ENCODE measurements at regions not wholly inside any gene's neighbourhood (a gene's known extent, or its start where the extent isn't known, plus 50 kb on each side); places are given as distances from the start of the nearest gene placed in this dataset.

- no peaks in the 10 kb centered on the region for H4K20me1 ChIP-seq (ENCODE audit: insufficient read depth, low read length)
- no peak overlapping the region for H2BK120ac ChIP-seq (ENCODE audit: low read depth, low read length)
- ChIA-PET POLR2A (ENCODE audit: unreplicated experiment) (no interaction called here), CTCF (no interaction called here)
- BruUV-seq (replicated peaks): no TSS peak
- H2BK5ac ChIP-seq (ENCODE audit: low read depth, low read length, poor library complexity, severe bottlenecking): no peak overlapping the region
- no peak overlapping the region for H4K5ac ChIP-seq (ENCODE audit: low read depth, low read length)
- no peak overlapping the region for H3K27ac ChIP-seq (ENCODE audit: insufficient read depth, low read length)
- no peak overlapping the region for H3K9ac ChIP-seq (ENCODE audit: low read depth, low read length)
- no peak overlapping the region for H2BK20ac ChIP-seq (ENCODE audit: low read depth, low read length)
- H4K8ac ChIP-seq (ENCODE audit: low read depth in 2 of 2, low read length in 2 of 2): no peak overlapping the region
- in situ Hi-C loops (cut with MboI; ENCODE audit: low sequenced_read_pairs): no loop called here
- H3K14ac ChIP-seq (replicated peaks; ENCODE audit: low read depth, low read length): no peak overlapping the region
- no peak overlapping the region for H3K56ac ChIP-seq (ENCODE audit: extremely low read depth, insufficient read depth, low read length)
- no peak overlapping the region for H3K4me2 ChIP-seq (ENCODE audit: low read depth, low read length)
- ATAC-seq (ENCODE audit: low read depth): no peak
- dilution Hi-C loops (cut with HindIII; ENCODE audit: low sequenced_read_pairs, unreplicated experiment): no loop called here
- H2AFZ ChIP-seq (replicated peaks; ENCODE audit: low read length, poor library complexity): no peak overlapping the region
- no peak overlapping the region for H3K4ac ChIP-seq (ENCODE audit: low read depth, low read length)
- H3K23ac ChIP-seq (ENCODE audit: low read depth, low read length): no peak overlapping the region
- no peak for DNase-seq
- H3K27me3 ChIP-seq (ENCODE audit: control insufficient read depth, insufficient read depth, low read length): no peaks in the 10 kb centered on the region
- no peak overlapping the region for H2AK5ac ChIP-seq (ENCODE audit: low read depth, low read length)
- H3K4me1 ChIP-seq (ENCODE audit: control insufficient read depth, insufficient read depth, low read length): no peaks in the 10 kb centered on the region
- H3K4me3 ChIP-seq (ENCODE audit: insufficient read depth, low read depth, low read length): no peak overlapping the region
- no peak overlapping the region for H2BK15ac ChIP-seq (ENCODE audit: low read depth, low read length)
- no peak overlapping the region for H3K18ac ChIP-seq (ENCODE audit: low read depth, low read length)
- no peaks in the 10 kb centered on the region for H3K36me3 ChIP-seq (ENCODE audit: control insufficient read depth, insufficient read depth, low read length)
- H3K9me1 ChIP-seq (ENCODE audit: insufficient read depth, low read length): no peaks in the 10 kb centered on the region
- no peak overlapping the region for H4K91ac ChIP-seq (ENCODE audit: insufficient read depth, low read depth, low read length)
- no CpG with 5 or more reads among the region's 4 CpGs for WGBS, 2 experiments (ENCODE audit: extremely low coverage in 2 of 2, insufficient read length in 1 of 2)
- TF ChIP-seq RFX5 (IDR thresholded peaks at IDR 0.05; ENCODE audit: low read depth, low read length): no peak
- TF ChIP-seq NFE2L2 (IDR thresholded peaks at IDR 0.05; ENCODE audit: low read depth, low read length): no peak
- TF ChIP-seq MAFK (IDR thresholded peaks at IDR 0.05; ENCODE audit: low read depth, low read length): no peak
- no peak for TF ChIP-seq MAZ (IDR thresholded peaks at IDR 0.05; ENCODE audit: borderline replicate concordance, low read depth, low read length)
- no peak for TF ChIP-seq MXI1 (IDR thresholded peaks at IDR 0.05; ENCODE audit: borderline replicate concordance, low read depth, low read length)
- TF ChIP-seq FOS (IDR thresholded peaks at IDR 0.05; ENCODE audit: low read depth, low read length): no peak
- TF ChIP-seq RAD21 (IDR thresholded peaks at IDR 0.05; ENCODE audit: low read length): no peak
- TF ChIP-seq CHD1 (IDR thresholded peaks at IDR 0.05; ENCODE audit: low read depth, low read length): no peak
- no peak for TF ChIP-seq CTCF (conservative IDR thresholded peaks at IDR 0.05; ENCODE audit: low read depth, low read length)
- TF ChIP-seq ELK1 (IDR thresholded peaks at IDR 0.05; ENCODE audit: borderline replicate concordance, low read depth, low read length): no peak
- TF ChIP-seq CEBPB (IDR thresholded peaks at IDR 0.05; ENCODE audit: low read depth, low read length): no peak
- TF ChIP-seq USF2 (IDR thresholded peaks at IDR 0.05; ENCODE audit: low read depth, low read length): no peak
- no peak for TF ChIP-seq RCOR1 (IDR thresholded peaks at IDR 0.05; ENCODE audit: insufficient replicate concordance, low read length)
- no peak overlapping the region for H2AK9ac ChIP-seq (replicated peaks; ENCODE audit: low read depth, low read length, poor library complexity)
- intact Hi-C loops (cut with micrococcal nuclease): no loop called here
- H3K79me1 ChIP-seq (ENCODE audit: low read depth in 1 of 2, low read length in 2 of 2): no peaks in the 10 kb centered on the region
- no peaks in the 10 kb centered on the region; the same call in 1 of the 2 replicates for H3K9me3 ChIP-seq (ENCODE audit: control insufficient read depth, insufficient read depth, low read length)
Observed at GRCh38 chr9:31377358-31377757, 1007.1 kb upstream of the ACO1 start.
